ENCODE measurements at regions not wholly inside any gene's neighbourhood (a gene's known extent, or its start where the extent isn't known, plus 50 kb on each side); places are given as distances from the start of the nearest gene placed in this dataset.
A peak's percentile ranks its signal among the peaks of the same experiment; 100 is the strongest.
"Not testable (repeated sequence)": the region's sequence is repeated elsewhere in the genome, so short reads cannot be mapped to it uniquely, and the experiment has no call there.

GRCh38 chr3:22759636-22760310 is 443.4 kb upstream of the UBE2E2 start:
- no peak for DNase-seq (ENCODE audit: low spot score)

- no peak for DNase-seq (ENCODE audit: low spot score)
Observed at GRCh38 chr3:22765679-22766078, 437.4 kb upstream of the UBE2E2 start.

DNA sequence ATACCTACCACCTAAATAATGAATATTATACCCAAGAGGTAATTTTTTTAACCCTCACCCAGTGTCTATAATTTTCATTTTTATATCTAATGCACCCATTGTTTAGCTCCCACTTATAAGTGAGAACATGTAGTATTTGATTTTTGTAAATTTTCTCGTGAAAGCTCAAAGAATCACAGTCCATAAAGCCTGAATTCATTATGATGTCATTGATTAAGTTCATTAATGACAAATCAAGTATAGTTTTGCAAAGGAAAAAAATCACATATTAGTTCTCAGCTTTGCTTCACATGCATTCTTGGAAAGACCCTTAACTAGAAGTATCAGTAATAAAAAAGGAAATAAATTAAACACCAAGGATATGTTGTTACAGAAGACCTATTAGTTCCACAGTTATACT is 425.3 kb upstream of the UBE2E2 start:
- DNase-seq (ENCODE audit: low spot score), result no peak

DNA sequence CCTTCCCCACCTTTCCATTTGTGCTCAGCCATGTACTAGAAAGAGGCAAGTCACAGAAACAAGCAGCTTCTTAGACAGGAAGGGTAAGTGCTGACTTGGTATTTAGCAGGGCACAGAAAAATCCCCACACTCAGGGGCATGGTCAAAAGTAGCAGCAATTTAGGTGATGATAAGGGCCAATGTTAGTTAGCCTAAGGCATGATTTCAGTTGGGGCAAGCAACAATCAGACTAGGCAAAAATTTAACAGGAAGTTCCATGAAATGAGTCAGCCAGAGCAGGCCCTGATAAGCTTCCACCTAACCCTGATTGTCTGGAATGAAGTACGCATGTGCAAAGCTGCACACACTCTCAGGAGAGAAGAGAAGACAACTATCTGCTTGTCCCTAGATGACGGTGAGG is 423.4 kb upstream of the UBE2E2 start:
- no peak for DNase-seq (ENCODE audit: low spot score)

- DNase-seq (ENCODE audit: low spot score), result no peak
Observed at GRCh38 chr3:22792533-22792932, 410.6 kb upstream of the UBE2E2 start.

GRCh38 chr3:22795917-22796316 is 407.2 kb upstream of the UBE2E2 start:
- DNase-seq (ENCODE audit: low spot score), result no peak

DNA sequence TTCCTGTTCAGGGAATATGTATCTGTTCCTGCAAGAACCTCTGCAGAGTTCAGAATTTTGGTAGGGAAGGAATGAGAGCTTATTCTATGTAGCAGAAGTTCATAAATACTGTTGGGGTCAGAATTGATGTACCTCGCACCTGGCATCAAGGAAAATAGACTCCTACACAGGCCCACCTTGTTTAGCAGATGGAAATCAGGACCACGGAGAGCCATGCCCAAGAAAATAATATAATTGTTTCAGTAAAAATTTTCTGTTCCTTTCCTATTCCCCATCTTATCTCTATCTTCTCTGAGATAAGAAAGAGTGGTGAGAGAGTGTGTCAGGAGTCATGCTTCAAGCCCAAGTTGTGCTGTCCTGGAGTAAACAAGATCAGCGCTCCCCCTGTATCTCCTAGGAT is 404.7 kb upstream of the UBE2E2 start:
- DNase-seq (ENCODE audit: low spot score), result no peak

GRCh38 chr3:22819209-22819608 is 383.9 kb upstream of the UBE2E2 start:
- no peak for DNase-seq (ENCODE audit: low spot score)

- no peak for DNase-seq (ENCODE audit: low spot score)
Observed at GRCh38 chr3:22835041-22835440, 368.1 kb upstream of the UBE2E2 start.

DNA sequence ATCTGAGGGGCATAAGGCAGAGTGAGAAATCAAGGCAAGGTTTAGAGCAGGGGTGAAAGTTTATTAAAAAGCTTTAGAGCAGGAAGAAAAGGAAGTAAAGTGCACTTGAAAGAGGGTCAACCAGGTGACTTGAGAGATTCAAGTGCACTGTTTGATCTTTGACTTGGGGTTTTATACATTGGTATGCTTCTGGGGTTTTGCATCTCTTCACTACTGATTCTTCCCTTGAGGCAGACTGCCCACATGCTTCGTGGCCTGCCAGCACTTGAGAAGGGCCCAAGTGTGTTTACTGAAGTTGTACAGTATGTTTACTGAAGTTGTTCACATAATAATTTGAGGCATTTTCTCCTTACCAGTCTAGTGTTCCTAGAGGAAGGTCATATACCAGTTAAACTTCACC is 367.0 kb upstream of the UBE2E2 start:
- no peak for DNase-seq (ENCODE audit: low spot score)

GRCh38 chr3:22843854-22844253 is 359.3 kb upstream of the UBE2E2 start:
- DNase-seq (ENCODE audit: low spot score), result no peak

DNA sequence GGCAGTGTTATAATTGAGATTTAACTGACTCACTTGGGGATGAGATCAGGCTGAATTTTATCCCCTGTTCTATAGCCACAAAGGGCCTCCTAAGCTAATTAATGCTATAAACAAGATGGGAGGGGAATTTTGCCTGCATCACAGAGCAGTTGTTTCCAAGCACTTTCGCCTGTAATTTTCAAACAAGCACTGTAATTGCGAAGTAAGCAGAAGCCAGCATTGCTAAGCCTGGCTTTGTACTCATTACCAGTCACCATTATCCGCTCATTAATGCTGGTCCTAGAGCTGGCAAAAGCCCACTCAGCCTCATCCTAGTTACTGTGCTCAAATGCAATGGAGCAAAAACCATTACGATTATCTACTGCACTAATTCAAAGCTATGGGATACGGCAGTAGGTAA is 356.6 kb upstream of the UBE2E2 start:
- DNase-seq (ENCODE audit: low spot score), result no peak

- DNase-seq (ENCODE audit: low spot score), result not testable (repeated sequence)
Observed at GRCh38 chr3:22849583-22849982, 353.5 kb upstream of the UBE2E2 start.

GRCh38 chr3:22856811-22857210 is 346.3 kb upstream of the UBE2E2 start:
- DNase-seq (ENCODE audit: low spot score), result no peak

GRCh38 chr3:22858486-22858885 is 344.6 kb upstream of the UBE2E2 start:
- no peak for DNase-seq (ENCODE audit: low spot score)

- DNase-seq (ENCODE audit: low spot score), result no peak
Observed at GRCh38 chr3:22859618-22860017, 343.5 kb upstream of the UBE2E2 start.

DNA sequence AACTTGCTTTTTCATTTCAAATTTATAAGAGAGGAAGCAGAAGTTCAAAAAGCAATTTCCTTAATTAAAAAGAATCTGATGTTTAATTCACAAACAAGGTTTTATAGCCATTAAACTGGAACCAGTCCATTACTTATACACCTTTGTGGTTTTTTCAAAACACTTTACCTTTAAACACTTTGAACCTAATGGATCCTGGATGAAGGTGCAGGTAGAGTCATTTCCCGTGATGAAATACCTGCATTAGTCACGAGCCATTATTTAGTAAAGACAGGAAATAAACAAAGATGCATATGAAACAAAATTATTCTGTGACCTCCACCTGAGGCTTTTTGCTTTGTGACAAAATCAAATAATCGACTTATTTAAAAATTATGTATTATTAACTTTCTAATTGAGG is 341.7 kb upstream of the UBE2E2 start:
- DNase-seq (ENCODE audit: low spot score), result no peak

GRCh38 chr3:22862111-22862510 is 341.0 kb upstream of the UBE2E2 start:
- no peak for DNase-seq (ENCODE audit: low spot score)

DNA sequence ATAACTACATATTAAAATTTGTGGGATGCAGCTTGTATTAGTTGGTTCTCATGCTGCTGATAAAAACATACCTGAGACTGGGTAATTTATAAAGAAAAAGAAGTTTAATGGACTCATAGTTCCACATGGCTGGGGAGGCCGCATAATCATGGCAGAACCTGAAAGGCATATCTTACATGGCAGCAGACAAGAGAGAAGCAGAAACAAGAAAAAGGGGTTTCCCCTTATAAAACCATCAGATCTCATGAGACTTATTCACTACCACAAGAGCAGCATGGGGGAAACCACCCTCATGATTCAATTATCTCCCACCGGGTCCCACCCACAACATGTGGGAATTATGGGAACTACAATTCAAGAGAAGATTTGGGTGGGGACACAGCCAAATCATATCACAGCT is 320.3 kb upstream of the UBE2E2 start:
- DNase-seq (ENCODE audit: low spot score), result not testable (repeated sequence)

GRCh38 chr3:22885039-22885438 is 318.1 kb upstream of the UBE2E2 start:
- DNase-seq (ENCODE audit: low spot score), result no peak

GRCh38 chr3:22885574-22886341 is 317.4 kb upstream of the UBE2E2 start:
- no peak for DNase-seq (ENCODE audit: low spot score)

DNA sequence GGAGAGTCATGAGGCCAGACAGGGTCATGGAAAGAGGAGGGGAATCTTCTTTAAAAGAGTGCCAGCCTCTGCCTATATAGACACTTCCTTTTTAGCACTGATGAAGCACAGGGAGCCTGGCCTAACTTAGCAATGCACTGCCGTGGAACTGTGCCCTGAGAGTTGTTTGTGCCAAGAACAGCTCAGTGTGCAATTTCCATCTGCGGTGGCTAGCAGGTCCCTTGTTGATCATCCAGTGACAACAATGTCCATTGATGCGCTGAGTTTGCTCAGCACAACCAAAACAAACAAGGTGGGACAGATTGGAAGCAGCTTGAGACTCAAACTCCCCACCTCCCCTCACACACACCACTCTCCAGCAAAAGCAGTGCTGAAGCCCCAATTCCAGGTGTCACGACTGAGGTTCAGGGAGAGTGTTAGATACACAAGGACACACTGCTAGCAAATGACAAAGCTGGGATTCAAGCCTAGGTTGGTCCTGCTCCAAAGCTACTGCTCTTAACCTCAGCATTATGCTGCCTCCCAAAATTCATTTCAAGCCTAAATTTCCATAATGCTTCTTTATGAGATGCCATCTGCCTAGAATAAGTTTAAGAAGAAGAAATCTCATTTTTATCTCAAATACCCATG is 316.6 kb upstream of the UBE2E2 start:
- no peak for DNase-seq (ENCODE audit: low spot score)

- peak; percentile 47 for DNase-seq (ENCODE audit: low spot score)
Observed at GRCh38 chr3:22887664-22888291, 315.3 kb upstream of the UBE2E2 start.
